ENCODE measurements at regions not wholly inside any gene's neighbourhood (a gene's known extent, or its start where the extent isn't known, plus 50 kb on each side); places are given as distances from the start of the nearest gene placed in this dataset.

DNA sequence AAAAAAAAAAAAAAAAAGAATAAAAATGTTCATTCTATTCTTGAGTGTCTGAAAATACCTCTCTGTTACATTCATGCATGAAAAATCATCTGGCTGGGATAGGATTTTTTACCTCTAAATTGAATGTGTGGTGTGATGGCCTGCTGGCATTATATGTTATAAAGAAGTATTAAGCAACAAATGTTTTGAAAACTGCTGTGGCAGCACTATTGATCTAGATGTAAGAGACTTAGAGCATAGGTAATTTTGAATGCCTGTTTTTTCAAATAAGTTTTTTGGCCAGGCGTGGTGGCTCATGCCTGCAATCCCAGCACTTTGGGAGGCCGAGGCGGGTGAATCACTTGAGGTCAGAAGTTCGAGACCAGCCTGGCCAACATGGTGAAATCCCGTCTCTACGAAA is 147.0 kb upstream of the LINC00305 start:
- TF ChIP-seq YY1 (IDR thresholded peaks at IDR 0.05; ENCODE audit: insufficient read depth, insufficient read length) = no peak
- no peak for TF ChIP-seq SUZ12 (IDR thresholded peaks at IDR 0.05; ENCODE audit: extremely low read depth, insufficient read depth, insufficient read length)
